ENCODE measurements at regions not wholly inside any gene's neighbourhood (a gene's known extent, or its start where the extent isn't known, plus 50 kb on each side); places are given as distances from the start of the nearest gene placed in this dataset.
"Not testable (repeated sequence)": the region's sequence is repeated elsewhere in the genome, so short reads cannot be mapped to it uniquely, and the experiment has no call there.

DNA sequence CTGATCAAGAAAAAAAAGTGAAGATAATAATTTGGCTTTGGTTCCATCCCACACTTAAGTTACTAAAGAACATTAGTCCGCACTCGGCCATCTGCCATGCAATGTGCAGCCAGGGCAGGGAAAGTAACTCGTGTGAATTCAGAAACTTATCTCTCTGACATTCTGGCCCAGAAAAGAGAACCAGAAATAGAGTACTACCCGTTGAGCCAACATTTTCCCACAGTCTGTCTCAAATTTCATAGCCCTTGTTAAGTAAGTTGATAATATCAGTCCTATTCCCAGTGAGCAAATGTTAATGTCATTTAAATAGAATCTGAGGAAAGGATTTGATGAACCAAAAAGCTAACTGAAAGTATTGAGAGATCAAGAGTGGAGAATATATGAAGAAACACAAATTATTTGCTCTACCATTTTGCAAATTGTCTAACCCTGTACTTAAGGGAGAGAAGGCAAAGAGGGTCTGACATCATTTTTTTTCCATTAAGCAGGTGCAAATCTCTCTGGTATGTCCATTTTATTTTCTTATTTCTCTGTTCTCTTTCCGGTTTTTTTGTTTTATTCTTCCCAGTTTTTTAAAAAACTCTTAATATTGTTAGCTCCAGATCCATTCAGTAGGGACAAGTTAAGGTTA, 156.3 kb downstream of the NDFIP2 start:
- no peak for DNase-seq (ENCODE audit: low read depth in 2 of 3, low spot score in 2 of 3)

DNA sequence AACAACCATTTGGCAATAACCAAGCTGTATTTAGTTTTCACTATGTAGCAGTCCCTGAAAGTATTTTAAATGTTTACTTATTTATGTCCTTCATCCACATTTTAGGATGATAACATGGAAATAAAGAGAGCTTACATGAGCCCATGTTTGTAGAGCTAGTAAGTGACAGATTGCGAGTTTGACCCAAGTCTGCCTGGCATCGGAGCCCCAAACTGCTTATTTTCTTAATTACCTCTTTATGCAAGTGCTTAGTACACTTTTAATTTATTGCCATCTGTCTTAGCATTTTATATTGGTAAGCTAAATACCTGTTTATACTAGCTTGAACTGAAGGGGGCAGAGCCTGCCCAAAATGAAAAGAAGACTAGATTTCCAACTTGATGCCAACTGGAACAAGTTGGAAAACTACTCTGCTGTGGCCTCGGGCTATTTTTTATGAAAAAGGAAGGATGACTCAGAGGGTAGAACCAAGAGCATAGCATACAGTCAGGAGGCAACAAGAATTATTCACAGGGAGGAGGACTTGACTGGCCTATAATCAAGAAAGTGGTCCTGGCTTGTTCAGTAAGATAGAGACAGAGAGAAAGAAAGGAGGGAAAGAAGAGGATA, 150.2 kb downstream of the NDFIP2 start:
- DNase-seq (ENCODE audit: low read depth in 2 of 3, low spot score in 2 of 3): no peak

DNA sequence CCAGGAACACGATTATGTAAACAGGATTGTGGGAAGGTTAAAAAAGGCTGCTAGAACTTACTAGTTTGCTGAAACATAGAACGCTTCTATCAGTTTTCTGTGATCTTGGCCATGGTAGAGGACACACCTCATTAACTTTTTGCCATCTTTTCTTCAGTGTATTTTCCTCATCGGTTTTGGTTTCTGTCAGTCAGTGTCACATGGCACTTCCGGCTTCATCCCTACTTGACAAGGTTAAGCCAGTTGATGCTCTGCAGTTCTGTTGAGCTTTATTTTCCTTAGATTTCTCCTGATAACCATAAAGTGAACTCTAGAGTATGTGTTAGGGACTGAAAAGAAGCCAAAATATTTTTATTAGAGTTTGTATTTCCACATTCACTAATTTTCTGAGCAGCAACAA, 147.5 kb downstream of the NDFIP2 start:
- no peak for DNase-seq (ENCODE audit: low read depth in 2 of 3, low spot score in 2 of 3)

DNA sequence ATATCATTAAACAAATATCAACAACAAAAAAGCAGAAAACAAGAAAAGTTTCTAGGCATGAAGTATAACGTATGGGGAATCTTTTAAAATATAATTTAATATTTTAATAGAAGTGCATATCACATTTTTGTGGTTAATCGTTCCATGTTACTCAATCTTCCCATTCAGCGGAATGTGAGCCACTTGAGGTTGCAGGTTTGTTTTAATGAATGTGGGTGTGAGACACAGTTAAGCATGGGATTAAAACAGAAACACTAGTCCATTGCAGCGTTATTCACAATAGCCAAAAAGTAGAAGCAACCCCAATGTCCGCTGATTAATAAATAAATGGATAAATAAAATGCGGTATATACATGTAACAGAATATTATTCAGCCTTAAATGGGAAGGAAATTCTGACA, 146.0 kb downstream of the NDFIP2 start:
- DNase-seq (ENCODE audit: low read depth in 2 of 3, low spot score in 2 of 3): no peak

DNA sequence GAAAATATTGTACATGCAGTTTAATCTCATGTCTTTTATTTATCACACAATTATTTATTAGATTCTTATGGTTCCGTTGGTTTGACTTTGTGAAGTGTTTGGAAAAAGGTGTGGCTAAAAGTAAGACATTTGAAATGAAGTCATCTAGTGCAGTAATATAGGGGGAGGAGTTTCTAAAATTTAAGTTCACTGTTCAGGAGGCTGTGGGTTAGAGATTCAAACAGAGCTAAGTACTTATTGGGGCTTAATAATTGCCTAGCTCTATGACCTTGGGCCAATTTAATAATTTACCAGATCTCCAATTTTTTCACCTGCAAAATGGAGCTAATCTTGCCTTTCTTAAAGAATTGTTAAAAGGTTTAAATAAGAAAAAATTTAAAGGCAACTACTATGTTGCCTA, 144.6 kb downstream of the NDFIP2 start:
- no peak for DNase-seq (ENCODE audit: low read depth in 2 of 3, low spot score in 2 of 3)

DNA sequence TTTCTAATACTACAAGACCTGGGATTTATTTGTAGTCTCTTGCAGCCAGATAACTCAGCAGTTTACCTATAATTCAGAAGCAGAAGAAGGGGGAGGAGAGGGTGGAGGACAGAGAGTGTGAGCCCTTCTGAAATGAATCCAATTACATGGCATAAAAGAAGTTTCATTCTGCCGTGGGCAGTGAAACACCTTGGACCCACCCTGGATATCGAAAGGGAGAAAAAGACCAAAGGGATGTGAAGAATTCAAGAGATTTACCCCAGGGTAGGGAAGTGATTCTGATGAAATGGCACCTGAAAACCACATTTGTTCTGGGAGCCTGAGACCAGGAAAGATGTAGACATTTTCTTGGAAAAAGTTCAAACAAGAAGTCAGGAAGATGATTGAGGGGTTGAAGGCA, 140.9 kb downstream of the NDFIP2 start:
- no peak for DNase-seq (ENCODE audit: low read depth in 2 of 3, low spot score in 2 of 3)

DNA sequence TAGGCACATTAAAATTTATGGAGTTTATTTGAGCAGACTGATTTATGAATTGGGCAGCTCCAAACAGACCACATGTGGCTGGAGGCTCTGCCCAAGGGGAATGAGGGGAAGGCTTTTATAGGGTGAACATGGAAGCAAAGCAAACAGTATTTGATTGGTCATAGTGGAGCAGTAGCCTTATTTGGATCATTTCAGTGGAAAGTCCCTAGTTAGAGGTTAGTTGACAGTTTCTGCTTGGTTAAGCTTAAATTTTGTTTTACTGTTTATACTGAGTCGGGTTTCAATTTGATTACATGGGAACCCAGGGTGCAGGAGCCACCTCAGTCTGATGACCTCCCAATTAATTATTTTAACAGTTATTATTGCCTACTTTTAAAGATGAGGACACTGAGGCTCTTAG, 140.5 kb downstream of the NDFIP2 start:
- DNase-seq (ENCODE audit: low read depth in 2 of 3, low spot score in 2 of 3): no peak

DNA sequence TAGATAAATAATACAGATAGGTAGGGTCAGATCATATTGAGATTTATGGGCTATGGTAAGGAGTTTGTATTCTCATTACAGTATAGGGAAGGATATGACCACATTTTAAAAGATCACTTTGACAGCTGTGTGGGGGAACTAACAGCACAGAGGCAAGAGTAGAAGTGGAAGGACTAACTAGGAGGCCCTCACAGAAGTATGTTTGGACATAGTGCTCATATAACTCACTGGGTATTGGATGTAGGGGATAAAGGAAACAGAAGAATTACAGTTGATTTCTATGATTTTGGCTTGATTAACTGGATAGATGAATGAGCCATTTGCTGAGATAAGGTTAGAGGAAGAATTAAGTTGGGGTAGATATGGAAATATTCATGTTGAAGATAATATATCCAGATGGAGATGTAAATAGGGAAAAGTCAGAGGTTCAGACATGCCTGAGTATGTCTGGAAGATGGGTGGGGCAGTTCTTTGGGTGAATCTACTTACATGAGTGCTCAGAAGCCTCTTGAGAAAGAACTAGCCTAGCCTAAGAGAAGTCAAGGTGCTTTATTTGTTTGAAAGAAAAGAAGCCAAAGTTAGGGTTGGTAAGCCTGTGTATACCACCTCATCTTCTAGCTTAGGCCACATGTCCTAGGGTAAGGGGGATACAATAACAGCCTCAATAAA, 133.4 kb downstream of the NDFIP2 start:
- DNase-seq (ENCODE audit: low read depth in 2 of 3, low spot score in 2 of 3): no peak

DNA sequence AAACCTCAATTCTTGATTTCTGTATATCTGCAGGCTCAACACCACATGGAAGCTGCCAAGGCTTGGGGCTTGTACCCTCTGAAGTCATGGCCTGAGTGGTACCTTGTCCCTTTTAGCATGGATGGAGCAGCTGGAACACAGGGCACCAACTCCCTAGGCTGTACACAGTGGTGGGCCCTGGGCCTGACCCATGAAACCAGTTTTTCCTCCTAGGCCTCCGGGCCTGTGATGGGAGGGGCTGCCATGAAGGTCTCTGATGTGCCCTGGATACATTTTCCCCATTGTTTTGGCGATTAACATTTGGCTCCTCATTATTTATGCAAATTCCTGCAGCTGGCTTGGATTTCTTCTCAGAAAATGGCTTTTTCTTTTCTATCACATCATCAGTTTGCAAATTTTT, 131.6 kb downstream of the NDFIP2 start:
- no peak for DNase-seq (ENCODE audit: low read depth in 2 of 3, low spot score in 2 of 3)

DNA sequence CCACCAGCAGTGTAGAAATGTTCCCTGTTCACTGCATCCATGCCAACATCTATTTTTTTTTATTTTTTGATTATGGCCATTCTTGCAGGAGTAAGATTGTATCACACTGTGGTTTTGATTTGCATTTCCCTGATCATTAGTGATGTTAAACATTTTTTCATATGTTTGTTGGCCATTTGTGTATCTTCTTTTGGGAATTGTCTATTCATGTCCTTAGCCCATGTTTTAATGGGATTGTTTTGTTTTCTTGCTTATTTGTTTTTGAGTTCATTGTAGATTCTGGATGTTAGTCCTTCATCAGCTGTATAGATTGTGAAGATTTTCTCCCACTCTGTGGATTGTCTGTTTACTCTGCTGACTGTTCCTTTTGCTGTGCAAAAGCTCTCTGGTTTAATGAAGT, 126.9 kb downstream of the NDFIP2 start:
- not testable (repeated sequence) for DNase-seq (ENCODE audit: low read depth in 2 of 3, low spot score in 2 of 3)

Measured in activated CD8-positive, alpha-beta memory T cell treated with anti-CD3 and anti-CD28 coated beads for 48 hours (primary cell).